GM18502 (cell line): ENCODE measurements at regions not wholly inside any gene's neighbourhood (a gene's known extent, or its start where the extent isn't known, plus 50 kb on each side); places are given as distances from the start of the nearest gene placed in this dataset.

ENCODE experiments used
- ATAC-seq: cut with Tn5 transposase; IDR thresholded peaks from one replicate; pipeline ENCODE4 v1.9.1; 2021; ENCODE audit warnings: mild to moderate bottlenecking; ENCODE audit not compliant: unreplicated experiment, poor library complexity

DNA sequence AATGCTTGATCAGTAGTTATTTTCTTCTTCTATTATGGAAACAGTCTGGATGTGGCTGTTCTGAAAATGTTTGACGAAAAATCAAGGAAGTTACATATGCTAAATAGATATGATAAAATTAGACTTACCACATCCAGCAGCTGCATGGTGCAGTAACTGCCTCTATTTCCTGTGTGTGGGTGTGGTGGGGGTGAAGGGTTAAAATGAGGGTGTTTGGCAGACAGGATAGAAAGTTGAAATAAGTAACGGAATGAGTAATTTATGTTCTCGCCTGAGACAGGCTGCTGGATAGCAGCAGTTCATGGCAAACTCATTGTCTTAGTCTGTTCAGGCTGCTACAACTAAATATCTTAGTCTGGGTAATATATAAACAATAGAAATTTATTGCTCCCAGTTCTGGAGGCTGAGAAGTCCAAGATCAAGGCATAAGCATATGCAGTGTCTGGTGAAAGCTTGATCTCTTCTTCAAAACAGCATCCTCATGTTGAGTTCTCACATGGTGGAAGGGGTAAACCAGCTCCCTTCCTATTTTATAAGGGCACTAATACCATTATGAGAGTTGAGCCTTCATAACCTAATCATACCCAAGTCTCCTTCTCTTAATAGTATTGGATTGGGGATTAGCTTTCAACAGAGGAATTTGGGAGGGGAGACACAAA, 1248.9 kb downstream of the SLITRK5 start:
- ATAC-seq, result peak; percentile 69

DNA sequence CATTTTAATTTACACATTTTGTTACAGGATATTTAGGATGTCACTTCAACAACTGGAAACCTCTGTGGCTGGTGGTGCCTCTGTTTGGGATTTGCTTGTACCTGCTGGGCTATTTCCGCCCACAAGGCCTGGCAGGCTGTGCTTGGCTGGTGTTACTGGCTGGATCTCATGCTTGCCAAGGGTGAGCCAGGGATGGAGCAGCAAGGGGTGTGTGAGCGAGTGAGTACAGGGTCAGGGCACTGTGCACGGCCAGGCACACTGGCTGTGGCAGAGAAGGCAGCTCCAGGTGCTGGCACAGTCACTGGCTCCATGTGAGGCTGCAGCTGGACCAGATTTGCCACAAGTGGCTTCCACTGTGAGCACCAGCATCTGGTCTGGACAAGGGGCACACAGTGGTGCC, 1254.8 kb downstream of the SLITRK5 start:
- ATAC-seq, result no peak

DNA sequence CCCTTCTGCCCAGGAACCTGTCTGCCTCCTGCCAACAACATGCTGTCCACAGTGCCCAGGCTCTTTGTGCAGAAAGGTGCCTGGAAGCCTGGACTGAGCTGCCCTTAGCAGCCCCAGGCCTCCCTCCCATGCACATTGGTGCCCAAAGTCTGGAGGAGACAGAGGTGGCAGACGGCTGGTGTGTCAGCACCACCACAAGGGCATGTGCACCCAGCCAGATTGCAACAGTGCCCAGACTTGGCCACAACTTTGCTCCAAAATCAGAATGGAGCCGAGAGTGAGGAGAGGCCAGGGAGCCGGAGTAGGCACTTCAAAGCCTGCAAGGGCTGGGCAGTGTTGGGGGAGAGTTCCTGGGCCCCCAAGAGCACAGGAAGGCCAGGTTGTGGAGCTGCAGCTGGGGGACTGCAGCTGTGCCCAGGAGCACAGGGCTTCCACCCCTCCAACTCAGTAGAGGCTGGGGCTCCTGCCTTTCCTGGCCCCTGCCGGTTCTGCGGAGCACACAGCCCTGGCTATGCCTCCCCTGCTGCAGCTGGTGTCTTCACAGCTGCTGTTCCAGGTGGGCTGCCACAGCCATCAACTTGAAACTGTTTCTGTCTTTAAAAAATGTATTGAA, 1255.8 kb downstream of the SLITRK5 start:
- ATAC-seq, result no peak

DNA sequence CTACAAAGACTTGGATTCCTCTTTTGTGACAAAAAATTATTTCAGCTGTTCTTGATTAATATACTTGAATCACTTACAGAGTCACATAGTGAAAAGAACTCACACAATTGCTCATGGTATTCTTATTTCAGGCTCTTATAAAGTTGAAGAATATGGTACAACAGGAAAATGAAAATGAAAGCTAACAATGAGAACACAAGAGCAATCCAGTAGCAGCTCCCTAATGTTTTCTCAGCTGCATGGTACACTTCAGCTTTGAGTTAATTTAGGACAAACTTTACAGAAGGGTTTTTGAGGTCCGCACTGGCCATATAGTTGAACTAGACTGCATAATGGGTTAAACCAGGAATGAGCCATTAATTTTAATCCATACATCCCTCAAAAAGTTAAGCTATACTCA, 1261.8 kb downstream of the SLITRK5 start:
- ATAC-seq, result no peak

DNA sequence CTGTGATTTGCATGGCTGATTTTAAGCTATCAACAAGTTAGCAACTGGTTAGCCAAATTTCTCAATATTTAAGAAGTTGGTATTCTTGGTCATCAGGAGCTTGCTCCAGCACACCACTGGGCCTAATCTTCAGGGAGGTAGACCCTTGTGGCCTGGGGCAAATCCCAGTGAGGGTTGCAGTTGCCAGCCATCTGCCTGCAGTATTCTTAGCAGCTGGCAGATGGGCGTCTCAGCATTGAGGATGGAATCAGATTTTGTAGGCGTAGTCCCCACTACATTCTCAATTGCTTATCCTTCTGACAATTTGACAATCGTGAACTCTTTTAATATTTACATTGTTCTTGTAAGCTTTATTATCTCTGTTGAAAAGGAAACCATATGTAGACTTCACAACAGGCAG, 1266.2 kb downstream of the SLITRK5 start:
- ATAC-seq, result no peak

DNA sequence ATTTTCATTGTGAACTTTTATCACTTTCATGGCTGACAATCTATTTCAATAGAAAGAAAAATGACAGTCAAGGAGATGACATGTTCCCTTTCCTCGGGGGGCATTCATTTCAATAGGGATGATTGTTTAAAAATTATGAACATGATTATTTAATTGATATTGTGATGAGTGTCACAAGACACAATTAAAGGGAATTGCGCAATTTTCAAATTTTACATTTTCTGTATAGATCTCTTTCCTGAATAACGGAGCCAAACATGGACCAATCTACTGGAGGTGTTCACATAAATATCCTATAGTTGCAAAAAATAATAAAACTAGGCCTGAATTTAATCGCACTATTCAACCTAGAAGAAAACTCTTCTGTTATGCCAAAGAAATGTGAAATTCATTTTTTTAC, 1274.6 kb downstream of the SLITRK5 start:
- ATAC-seq, result no peak

DNA sequence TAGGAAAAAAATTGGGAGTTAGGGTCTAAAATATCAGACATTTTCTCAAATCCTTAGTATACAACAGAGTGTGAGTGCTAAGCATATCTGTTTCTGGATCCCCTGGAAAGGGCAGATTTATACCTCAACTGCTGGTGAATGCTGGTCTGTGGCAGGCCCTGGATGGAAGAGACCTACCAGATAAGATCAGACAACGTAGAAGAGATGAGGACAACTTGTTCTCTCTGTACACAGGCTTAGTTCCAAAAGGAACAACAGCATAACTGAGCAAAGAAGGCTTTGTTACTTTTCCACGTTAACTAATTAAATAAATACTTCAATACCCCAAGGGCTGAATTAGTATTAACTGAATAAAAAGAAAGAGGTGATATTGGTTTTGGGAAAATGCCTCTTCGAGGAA, 1277.3 kb downstream of the SLITRK5 start:
- no peak for ATAC-seq

DNA sequence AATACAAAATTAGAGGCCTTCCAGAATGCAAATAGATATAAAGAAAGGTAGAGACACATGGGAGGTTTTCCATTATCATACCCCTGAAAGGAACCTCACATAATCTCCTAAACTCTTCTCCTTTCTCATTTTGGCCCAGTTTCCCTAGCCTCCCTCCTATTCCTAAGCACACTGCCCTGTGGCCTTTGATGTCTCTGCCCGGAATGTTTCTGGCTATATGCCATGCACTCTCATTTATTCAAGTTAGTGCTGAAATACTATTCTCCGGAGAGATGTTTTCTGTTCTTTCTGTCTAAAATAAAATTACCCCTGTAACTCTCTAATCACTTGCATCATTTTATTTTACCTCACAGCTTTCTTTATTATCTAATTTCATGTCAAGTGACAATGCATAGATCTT, 1287.7 kb downstream of the SLITRK5 start:
- no peak for ATAC-seq

DNA sequence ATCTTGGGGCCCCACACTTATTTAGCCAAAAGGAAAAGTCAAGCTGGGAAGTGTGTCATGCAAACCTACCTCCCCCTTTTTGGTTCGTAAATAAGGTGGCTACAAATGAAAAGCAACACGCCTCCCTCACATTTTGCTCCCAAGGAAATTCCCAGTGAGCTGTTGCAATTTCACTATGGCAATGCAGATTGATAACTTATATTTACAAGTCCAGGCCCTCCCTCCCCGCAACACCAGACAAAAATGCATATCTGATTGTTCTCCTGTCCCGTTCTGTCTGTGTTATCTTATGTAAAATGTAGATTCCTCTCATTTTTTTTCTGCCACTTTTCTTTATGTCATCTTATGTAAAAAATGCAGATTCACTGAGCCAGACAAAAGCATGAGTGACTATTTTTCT, 1305.3 kb downstream of the SLITRK5 start:
- ATAC-seq, result no peak

DNA sequence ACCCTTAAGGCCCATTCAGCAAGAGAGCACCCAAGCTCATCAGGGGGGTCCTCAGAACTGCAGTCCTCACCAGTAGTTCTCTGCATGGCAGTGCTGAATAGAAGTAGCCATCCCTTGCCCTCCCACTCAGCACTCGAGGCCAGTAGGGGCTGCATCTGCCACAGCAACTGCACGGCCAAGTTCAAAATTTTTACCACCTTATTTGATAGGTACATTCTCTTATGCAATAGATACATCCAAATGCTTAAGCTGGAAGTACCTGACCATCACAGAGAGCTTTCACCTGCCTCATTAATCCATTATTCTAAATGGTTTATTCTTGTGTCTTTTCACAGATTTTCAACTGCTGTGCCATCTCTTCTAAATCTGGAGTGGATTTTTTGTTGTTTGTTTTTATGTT, 1307.4 kb downstream of the SLITRK5 start:
- ATAC-seq, result no peak

DNA sequence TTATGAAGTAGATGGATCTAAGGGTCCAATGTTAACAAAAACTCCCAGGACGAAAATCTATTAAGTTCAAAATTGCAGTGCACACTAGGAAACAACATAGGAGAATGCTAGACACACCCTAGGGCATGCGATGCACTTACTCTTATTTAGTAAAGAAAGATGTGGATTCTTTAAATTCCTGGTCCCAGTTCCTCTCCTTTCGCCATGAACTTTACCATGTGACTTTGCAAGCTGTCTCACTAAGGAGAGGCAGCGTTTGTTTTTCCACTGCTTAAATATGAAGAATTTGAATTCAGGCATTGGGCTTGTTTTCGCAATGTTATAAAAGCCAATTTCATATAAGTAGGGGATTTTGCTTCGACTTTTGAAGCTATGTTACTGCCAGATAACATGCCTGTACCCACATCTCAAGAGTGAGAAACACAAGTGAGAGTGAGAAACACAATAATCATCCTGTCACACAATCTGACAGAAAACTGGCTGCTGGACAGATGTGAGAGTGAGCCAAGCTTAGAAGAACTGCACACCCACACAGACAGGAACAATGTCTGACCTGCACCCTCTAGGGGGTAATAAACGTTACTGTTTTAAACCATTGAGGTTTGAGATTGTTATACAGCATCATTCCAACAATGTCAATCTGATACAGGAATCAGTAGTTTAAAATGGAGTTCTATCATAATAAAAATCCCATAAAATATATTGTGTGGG, 1308.4 kb downstream of the SLITRK5 start:
- no peak for ATAC-seq

DNA sequence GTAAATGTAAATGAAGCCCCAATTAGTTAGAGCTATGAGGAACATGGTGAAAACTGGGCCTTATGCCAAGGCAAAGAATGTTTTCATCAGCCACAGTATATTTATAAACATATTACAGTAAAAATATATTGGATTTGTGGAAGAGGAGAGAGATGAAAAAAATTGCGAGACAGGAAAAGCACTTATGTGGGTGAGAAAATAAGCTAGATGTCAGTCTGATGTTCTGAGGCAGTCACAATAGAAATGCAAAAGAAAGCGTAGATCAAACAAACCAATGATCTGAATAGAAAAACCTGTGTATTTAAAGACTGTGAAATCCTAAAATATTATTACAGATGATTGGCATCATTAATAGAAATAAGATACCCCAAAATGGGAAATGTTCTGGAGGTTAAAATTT, 1332.5 kb downstream of the SLITRK5 start:
- no peak for ATAC-seq

DNA sequence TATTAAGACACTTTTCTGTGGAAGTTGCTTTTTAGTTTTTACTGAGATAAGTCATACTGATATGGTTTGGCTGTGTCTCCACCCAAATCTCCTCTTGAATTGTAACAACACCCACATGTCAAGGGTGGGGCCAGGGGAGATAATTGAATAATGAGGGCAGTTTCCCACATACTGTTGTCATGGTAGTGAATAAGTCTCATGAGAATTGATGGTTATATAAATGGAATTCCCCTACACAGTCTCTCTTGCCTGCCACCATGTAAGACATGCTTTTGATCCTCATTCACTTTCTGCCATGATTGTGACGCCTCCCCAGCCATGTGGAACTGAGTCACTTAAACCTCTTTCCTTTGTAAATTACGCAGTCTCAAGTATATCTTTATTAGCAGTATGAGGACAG, 1340.4 kb downstream of the SLITRK5 start:
- ATAC-seq, result no peak

DNA sequence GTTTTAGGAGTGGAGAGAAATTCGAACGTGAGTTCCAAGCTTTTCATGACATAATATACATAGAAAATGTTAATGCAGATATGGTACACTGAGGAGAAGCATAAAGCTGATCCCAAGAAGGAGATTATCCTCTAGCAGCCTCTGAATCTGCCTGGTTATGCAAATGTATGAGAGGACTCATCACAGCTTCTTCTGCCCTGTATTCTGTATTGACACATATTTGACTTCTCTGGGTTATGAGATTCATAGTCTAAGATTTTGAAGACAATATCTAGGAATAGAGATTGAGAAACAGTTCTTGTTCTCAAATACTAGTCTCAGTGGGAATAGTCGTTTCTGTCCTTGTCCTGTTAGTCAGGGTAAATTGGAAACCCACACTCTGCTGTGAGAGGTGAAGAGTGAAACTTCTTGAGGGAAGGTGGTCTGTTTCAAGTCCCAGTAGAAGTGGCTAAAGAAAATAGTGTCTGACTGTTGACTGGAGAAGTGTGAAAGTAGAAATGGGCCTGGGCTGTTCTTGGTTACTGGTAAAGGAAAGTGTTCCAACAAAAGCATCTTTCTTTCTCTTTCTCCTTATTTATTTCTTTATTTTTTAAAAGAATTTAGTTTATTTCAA, 1356.6 kb downstream of the SLITRK5 start:
- ATAC-seq, result no peak

DNA sequence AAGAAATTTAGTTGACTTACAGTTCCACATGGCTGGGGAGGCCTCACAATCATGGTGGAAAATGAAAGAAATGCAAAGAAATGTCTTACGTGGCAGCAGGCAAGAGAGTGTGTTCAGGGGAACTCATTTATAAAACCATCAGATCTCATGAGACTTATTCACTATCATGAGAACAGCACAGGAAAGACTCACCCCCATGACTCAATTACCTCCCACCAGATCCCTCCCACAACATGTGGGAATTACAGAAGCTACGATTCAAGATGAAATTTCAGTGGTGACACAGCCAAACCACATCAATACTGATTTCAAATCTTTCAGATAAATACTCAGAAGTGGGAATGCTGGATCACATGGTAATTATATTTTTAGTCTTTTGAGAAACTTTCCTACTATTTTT, 1357.9 kb downstream of the SLITRK5 start:
- ATAC-seq, result no peak

DNA sequence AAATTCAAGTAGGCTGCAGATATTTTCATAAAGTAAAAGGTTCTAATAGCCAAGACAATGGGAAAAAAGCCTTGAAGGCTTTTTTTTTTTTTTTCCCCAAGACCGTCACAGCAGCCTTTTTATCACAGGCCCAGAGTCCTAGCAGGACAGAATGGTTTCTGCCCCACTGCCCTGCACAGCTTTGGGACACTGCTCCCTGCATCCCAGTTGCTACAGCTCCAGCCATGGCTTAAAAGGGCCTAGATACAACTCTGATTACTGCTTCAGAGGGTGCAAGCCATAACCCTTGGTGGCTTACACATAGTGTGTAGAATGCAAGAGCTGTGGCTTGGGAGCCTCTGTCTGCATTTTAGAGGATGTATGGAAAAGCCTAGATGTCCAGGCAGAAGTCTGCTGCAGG, 1362.8 kb downstream of the SLITRK5 start:
- ATAC-seq, result no peak

DNA sequence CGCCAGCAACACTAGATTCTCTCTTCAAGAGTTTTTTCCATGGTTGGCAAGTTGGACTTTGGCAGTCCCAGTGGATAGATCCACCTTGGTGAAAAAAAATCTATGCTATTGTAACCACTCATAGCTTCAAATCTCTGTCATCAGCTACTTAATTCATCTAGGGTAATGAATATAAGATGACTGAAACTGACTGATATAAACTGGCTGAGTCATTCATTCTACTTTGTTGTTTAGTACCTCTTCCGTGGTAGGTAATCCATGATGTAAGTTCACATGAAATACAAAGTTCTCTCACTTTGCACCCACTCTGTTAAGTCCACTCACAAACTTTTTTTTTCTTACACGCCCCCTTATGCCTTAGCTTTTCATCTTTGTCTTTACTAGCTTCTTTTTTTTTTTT, 1381.5 kb downstream of the SLITRK5 start:
- ATAC-seq, result no peak

DNA sequence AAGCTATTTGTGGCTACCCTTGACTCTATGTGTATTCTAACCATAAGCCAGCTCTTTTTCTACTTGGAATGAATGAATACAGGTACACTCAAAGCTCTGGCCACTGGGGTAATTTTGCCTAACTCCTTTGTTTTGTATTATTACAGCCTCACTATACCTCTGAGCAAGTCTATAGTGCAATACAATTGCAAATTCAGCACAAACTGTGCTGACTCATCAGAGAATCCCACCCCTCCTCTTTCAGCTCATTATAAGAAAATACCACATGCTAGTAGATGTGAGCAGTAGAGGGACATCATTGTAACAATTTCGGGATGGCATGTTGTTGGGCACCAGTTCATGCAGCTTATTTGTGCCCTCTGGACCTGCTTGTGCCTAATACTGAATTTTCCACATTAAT, 1382.2 kb downstream of the SLITRK5 start:
- ATAC-seq, result no peak

DNA sequence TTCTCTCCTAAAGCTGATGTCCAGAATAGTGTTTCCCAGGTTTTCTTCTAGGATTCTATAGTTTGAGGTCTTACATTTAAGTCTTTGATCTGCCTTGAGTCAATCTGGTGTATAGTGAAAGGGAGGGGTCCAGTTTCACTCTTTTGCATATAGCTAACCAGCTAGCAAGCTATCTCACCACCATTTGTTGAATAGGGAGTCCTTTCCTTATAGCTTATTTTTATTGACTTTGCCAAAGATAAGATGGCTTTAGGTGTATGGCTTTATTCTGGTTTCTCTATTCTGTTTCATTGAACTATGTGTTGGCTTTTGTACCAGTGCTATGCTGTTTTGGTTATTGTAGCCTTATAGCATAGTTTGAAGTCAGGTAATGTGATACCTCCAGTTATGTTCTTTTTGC, 1386.1 kb downstream of the SLITRK5 start:
- no peak for ATAC-seq

DNA sequence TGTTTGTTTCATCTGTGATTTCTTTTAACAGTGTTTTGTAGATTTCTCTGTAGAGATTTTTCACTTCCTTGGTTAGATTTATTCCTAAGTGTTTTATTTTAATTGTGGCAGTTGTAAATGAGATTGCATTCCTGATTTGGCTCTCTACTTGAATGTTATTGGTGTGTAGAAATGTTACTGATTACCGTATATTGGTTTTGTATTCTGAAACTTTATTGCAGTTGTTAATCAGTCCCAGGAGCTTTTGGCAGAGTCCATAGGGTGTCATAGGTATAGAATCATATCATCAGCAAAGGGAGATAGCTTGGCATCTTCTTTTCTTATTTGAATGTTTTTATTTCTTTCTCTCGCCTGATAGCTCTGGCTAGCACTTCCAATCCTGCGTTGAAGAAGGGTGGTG, 1386.7 kb downstream of the SLITRK5 start:
- ATAC-seq, result no peak

DNA sequence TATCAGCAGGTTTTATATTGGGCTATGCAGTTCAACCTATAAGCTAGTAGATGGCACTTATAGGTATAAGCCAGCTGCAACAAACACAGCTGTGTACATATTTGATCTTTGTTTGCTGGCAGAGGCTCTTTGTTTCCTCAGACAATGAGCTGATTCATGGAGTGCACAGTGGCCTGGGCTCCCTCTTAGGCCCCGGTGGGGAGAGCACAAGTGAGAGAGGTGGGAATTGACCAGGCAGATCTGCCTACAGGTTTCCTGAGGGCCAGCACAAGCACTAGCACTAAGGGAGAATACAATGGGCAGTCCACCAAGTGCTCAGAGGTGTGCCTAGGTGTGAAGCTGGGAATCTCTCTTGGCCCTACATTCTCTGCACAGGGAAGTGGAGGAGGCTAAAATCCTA, 1390.7 kb downstream of the SLITRK5 start:
- ATAC-seq, result no peak
